ENCODE measurements at regions not wholly inside any gene's neighbourhood (a gene's known extent, or its start where the extent isn't known, plus 50 kb on each side); places are given as distances from the start of the nearest gene placed in this dataset.
A peak's percentile ranks its signal among the peaks of the same experiment; 100 is the strongest.

- TF ChIP-seq CTCF (IDR thresholded peaks at IDR 0.05) (peak; percentile 49 to 71 (median 68)), POLR2A (IDR thresholded peaks at IDR 0.05) (no peak)
Measured at GRCh38 chr18:32549248-32550110, 78.8 kb upstream of the GAREM1 start.

Measured in adrenal gland (tissue), 5 donors.